HCT116 (cell line): ENCODE measurements at regions not wholly inside any gene's neighbourhood (a gene's known extent, or its start where the extent isn't known, plus 50 kb on each side); places are given as distances from the start of the nearest gene placed in this dataset.

Source experiments
- CTCF ChIP-seq, 3 experiments: fragments of 200-600 bp in 1 of 3; sonication (generic) in 1 of 3; IDR thresholded peaks in 2 of 3; conservative IDR thresholded peaks in 1 of 3; 2 replicates each; pipeline ENCODE4 v1.5.1; 2012 to 2017; ENCODE audit warnings: low read depth in 2 of 3, low read length in 2 of 3, antibody characterized with exemption in 1 of 3, borderline replicate concordance in 1 of 3, control low read depth in 1 of 3, mild to moderate bottlenecking in 1 of 3, mixed read lengths in 1 of 3, mixed run types in 1 of 3, moderate library complexity in 1 of 3; ENCODE audit not compliant: insufficient read depth in 1 of 3
- EZH2 ChIP-seq: fragments of 200-600 bp; sonication (generic); IDR thresholded peaks from 2 replicates; pipeline ENCODE4 v1.6.1; 2017; ENCODE audit warnings: antibody characterized with exemption, mixed run types
- EZH2phosphoT487 ChIP-seq: fragments of 200-600 bp; IDR thresholded peaks from 2 replicates; pipeline ENCODE4 v1.6.1; 2018; ENCODE audit warnings: antibody characterized with exemption, borderline replicate concordance

- no peak for TF ChIP-seq CTCF (IDR thresholded peaks at IDR 0.05 in 2 of 3, conservative IDR thresholded peaks at IDR 0.05 in 1 of 3; ENCODE audit: borderline replicate concordance in 1 of 3, insufficient read depth in 1 of 3, low read depth in 2 of 3, low read length in 2 of 3)
- TF ChIP-seq EZH2: no peak
- no peak for TF ChIP-seq EZH2phosphoT487
Measured at GRCh38 chr2:40550085-40550484, 98.2 kb upstream of the SLC8A1 start.
